Kidney (tissue), 13 donors: ENCODE measurements at regions not wholly inside any gene's neighbourhood (a gene's known extent, or its start where the extent isn't known, plus 50 kb on each side); places are given as distances from the start of the nearest gene placed in this dataset.

ENCODE experiments used
- DNase-seq, 5 donors: peaks; one replicate each; pipeline ENCODE4 v3.0.0-alpha.2; 2013 to 2020
- FAIRE-seq: peaks from 2 replicates; lab custom pipeline; 2012; peaks lifted over from hg19 to GRCh38; lab: Jason Lieb, UNC
- H3K27ac ChIP-seq, 2 donors: one replicate each; pipeline ENCODE4 v1.7.0; 2013; ENCODE audit warnings: low read depth in 2 of 2, low read length in 2 of 2, inconsistent platforms in 1 of 2
- H3K27me3 ChIP-seq: one replicate; pipeline ENCODE4 v1.7.1; 2013; ENCODE audit warnings: low read length, inconsistent platforms; ENCODE audit not compliant: control insufficient read depth, insufficient read depth
- H3K36me3 ChIP-seq, 3 donors: one replicate each; pipeline versions ENCODE4 v1.7.0 to v1.7.1; 2013; ENCODE audit warnings: low read length in 3 of 3, control low read depth in 1 of 3, inconsistent platforms in 1 of 3; ENCODE audit not compliant: insufficient read depth in 3 of 3, control insufficient read depth in 2 of 3
- H3K4me1 ChIP-seq, 3 donors: one replicate each; pipeline versions ENCODE4 v1.7.0 to v1.7.1; 2013; ENCODE audit warnings: low read length in 3 of 3, inconsistent platforms in 1 of 3, low read depth in 1 of 3; ENCODE audit not compliant: control insufficient read depth in 2 of 3, insufficient read depth in 2 of 3
- H3K4me3 ChIP-seq, 3 donors: one replicate each; pipeline versions ENCODE4 v1.7.0 to v1.8.1; 2013; ENCODE audit warnings: low read length in 3 of 3, control low read depth in 1 of 3, inconsistent platforms in 1 of 3
- H3K9ac ChIP-seq, 3 donors: one replicate each; pipeline versions ENCODE4 v1.7.0 to v1.7.1; 2013; ENCODE audit warnings: low read length in 3 of 3, control low read depth in 1 of 3, inconsistent platforms in 1 of 3
- H3K9me3 ChIP-seq, 3 donors: one replicate each; pipeline versions ENCODE4 v1.7.0 to v1.7.1; 2013; ENCODE audit warnings: low read length in 3 of 3, control low read depth in 1 of 3, inconsistent platforms in 1 of 3; ENCODE audit not compliant: control insufficient read depth in 2 of 3, insufficient read depth in 1 of 3
- CTCF ChIP-seq: IDR thresholded peaks from 3 replicates; pipeline ENCODE4 v1.5.1; 2012; ENCODE audit warnings: mild to moderate bottlenecking, moderate library complexity, borderline replicate concordance; ENCODE audit not compliant: insufficient read depth; ENCODE audit errors: extremely low read depth
- intact Hi-C: fragments of 100-400 bp; cut with DNase I; formaldehyde crosslinking; loops from one replicate; pipeline ENCODE4 v1.11.1; 2022
- donor health status: control.
- donor health status: control.
- donor health status: control.
- donor health status: control.
- donor health status: control.
- donor health status: DM: yes; HTN: yes; CAD: no.
- donor health status: Normal renal cell carcinoma (clear cell type).

DNA sequence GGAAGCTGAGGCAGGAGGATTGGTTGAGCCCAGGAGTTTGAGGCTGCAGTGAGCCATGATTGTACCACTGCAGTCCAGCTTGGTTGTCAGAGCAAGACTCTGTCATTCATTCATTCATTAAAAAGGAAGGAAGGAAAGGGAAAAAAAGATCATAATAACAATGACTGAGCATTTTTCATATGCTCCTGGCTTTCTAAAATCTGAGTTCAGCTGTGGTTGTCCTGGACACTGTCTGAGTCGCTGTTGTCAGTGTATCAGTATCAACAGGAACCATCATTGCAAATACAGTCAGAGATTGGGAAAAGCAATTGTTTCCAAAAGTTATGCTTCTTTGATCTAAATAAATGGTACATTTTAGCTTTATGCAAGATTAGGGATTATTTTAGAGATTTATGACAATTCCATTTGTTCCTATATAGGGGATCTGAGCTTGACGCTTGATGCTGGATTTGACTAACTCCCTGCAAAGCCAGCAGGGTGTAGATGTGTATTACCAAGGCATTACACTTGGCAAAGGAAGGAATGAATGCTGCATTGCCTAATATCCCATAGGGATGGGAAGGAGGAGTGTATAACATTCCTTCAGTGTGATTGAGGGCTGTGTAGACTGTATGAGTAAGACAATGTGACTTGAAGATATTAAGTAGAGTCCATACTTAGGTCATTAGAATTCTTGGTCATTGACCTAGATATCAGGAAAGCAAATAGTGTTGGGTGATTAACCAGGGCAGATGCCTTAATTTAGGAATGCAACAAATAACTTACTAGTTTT lies 100.2 kb downstream of the DISP1 start:
- DNase-seq (no peak), FAIRE-seq (no peak)
- intact Hi-C loops: no loop called here
- no peak overlapping the region for H3K9ac ChIP-seq
- H3K36me3 ChIP-seq: no peaks in the 10 kb centered on the region
- H3K9me3 ChIP-seq: peaks cover 0 to 10% (median 0%) of the 10 kb centered on the region in 3 donors
- TF ChIP-seq CTCF: no peak
- peaks cover 0 to 9% (median 0%) of the 10 kb centered on the region in 3 donors for H3K4me1 ChIP-seq
- H3K4me3 ChIP-seq: no peak overlapping the region
- H3K27me3 ChIP-seq: no peaks in the 10 kb centered on the region
- no peak overlapping the region for H3K27ac ChIP-seq

DNA sequence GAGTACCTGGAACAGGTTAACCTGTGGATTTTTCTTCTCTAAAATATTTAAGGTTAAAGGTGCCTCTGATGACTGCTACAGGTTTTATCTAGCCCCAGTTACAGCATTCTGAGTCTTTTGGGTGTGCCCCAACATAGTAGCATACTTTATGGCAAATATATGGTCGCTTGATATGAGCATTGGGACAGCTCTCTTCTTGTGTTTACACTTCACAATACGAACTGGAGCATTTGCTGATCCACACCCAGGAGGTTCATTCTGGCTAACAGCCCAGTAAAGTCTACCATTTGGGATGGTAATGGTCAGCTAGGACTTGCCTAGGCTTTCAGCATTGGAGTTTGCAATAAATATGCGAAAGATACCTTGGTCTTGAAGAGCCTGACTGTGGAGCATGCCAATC lies 101.3 kb downstream of the DISP1 start:
- Histone ChIP-seq H3K9ac (no peak overlapping the region), H3K4me3 (no peak overlapping the region), H3K36me3 (no peaks in the 10 kb centered on the region), H3K9me3 (peaks cover 0 to 10% (median 0%) of the 10 kb centered on the region in 3 donors), H3K27ac (no peak overlapping the region), H3K27me3 (no peaks in the 10 kb centered on the region), H3K4me1 (peaks cover 0 to 9% (median 0%) of the 10 kb centered on the region in 3 donors)
- DNase-seq (no peak), FAIRE-seq (no peak)
- intact Hi-C loops: no loop called here
- no peak for TF ChIP-seq CTCF

- H3K27ac ChIP-seq: no peak overlapping the region
- no peak for FAIRE-seq
These were observed 104.1 kb downstream of the DISP1 start for GRCh38 chr1:222918801-222919477.

More at GRCh38 chr1:222918801-222919477, 104.1 kb downstream of the DISP1 start:
- Histone ChIP-seq H3K9ac (no peak overlapping the region), H3K4me3 (no peak overlapping the region), H3K9me3 (peaks cover 0 to 10% (median 0%) of the 10 kb centered on the region in 3 donors), H3K27me3 (no peaks in the 10 kb centered on the region), H3K36me3 (no peaks in the 10 kb centered on the region), H3K4me1 (no peaks in the 10 kb centered on the region)
- TF ChIP-seq CTCF: no peak
- no peak for DNase-seq
- intact Hi-C loops: no loop called here
